ENCODE measurements at regions not wholly inside any gene's neighbourhood (a gene's known extent, or its start where the extent isn't known, plus 50 kb on each side); places are given as distances from the start of the nearest gene placed in this dataset.
A peak's percentile ranks its signal among the peaks of the same experiment; 100 is the strongest.
"Not testable (repeated sequence)": the region's sequence is repeated elsewhere in the genome, so short reads cannot be mapped to it uniquely, and the experiment has no call there.

- no peak for DNase-seq (ENCODE audit: low spot score)
Measured at GRCh38 chr13:80881495-80881894, 540.6 kb upstream of the SPRY2 start.

- no peak for DNase-seq (ENCODE audit: low spot score)
Measured at GRCh38 chr13:80881034-80881433, 540.1 kb upstream of the SPRY2 start.

GRCh38 chr13:80877944-80878241, 537.0 kb upstream of the SPRY2 start:
- no peak for DNase-seq (ENCODE audit: low spot score)

- DNase-seq (ENCODE audit: low spot score) = no peak
Measured at GRCh38 chr13:80877209-80877943, 536.5 kb upstream of the SPRY2 start.

- peak; percentile 5 for DNase-seq (ENCODE audit: low spot score)
Measured at GRCh38 chr13:80873589-80873988, 532.7 kb upstream of the SPRY2 start.

GRCh38 chr13:80871971-80872370, 531.0 kb upstream of the SPRY2 start:
- not testable (repeated sequence) for DNase-seq (ENCODE audit: low spot score)

GRCh38 chr13:80871481-80871880, 530.6 kb upstream of the SPRY2 start:
- DNase-seq (ENCODE audit: low spot score) = no peak

- no peak for DNase-seq (ENCODE audit: low spot score)
Measured at GRCh38 chr13:80870186-80870585, 529.3 kb upstream of the SPRY2 start.

- DNase-seq (ENCODE audit: low spot score) = no peak
Measured at GRCh38 chr13:80866921-80867320, 526.0 kb upstream of the SPRY2 start.

GRCh38 chr13:80865329-80865728, 524.4 kb upstream of the SPRY2 start:
- DNase-seq (ENCODE audit: low spot score) = no peak

GRCh38 chr13:80862456-80862855, 521.5 kb upstream of the SPRY2 start:
- no peak for DNase-seq (ENCODE audit: low spot score)

- no peak for DNase-seq (ENCODE audit: low spot score)
Measured at GRCh38 chr13:80860845-80861244, 519.9 kb upstream of the SPRY2 start.

GRCh38 chr13:80858131-80858530, 517.2 kb upstream of the SPRY2 start:
- DNase-seq (ENCODE audit: low spot score) = no peak

- DNase-seq (ENCODE audit: low spot score) = no peak
Measured at GRCh38 chr13:80857321-80857720, 516.4 kb upstream of the SPRY2 start.

- DNase-seq (ENCODE audit: low spot score) = no peak
Measured at GRCh38 chr13:80850771-80851170, 509.8 kb upstream of the SPRY2 start.

- no peak for DNase-seq (ENCODE audit: low spot score)
Measured at GRCh38 chr13:80844164-80844563, 503.2 kb upstream of the SPRY2 start.

GRCh38 chr13:80841414-80841813, 500.5 kb upstream of the SPRY2 start:
- DNase-seq (ENCODE audit: low spot score) = no peak

GRCh38 chr13:80840316-80840976, 499.5 kb upstream of the SPRY2 start:
- no peak for DNase-seq (ENCODE audit: low spot score)

GRCh38 chr13:80835902-80836301, 495.0 kb upstream of the SPRY2 start:
- no peak for DNase-seq (ENCODE audit: low spot score)

- no peak for DNase-seq (ENCODE audit: low spot score)
Measured at GRCh38 chr13:80830431-80830830, 489.5 kb upstream of the SPRY2 start.

- DNase-seq (ENCODE audit: low spot score) = no peak
Measured at GRCh38 chr13:80828759-80829158, 487.8 kb upstream of the SPRY2 start.

GRCh38 chr13:80825276-80825675, 484.4 kb upstream of the SPRY2 start:
- DNase-seq (ENCODE audit: low spot score) = no peak

GRCh38 chr13:80824229-80824628, 483.3 kb upstream of the SPRY2 start:
- no peak for DNase-seq (ENCODE audit: low spot score)

GRCh38 chr13:80823472-80823871, 482.5 kb upstream of the SPRY2 start:
- DNase-seq (ENCODE audit: low spot score) = no peak

Measured in activated CD4-positive, alpha-beta T cell treated with anti-CD3 and anti-CD28 coated beads, Interleukin-2, Interleukin-4, amounts not matched to agents 100 ng/mL and 50 ng/mL, durations not matched to agents 16 hours and 8 hours (primary cell).